Neural progenitor cell (in vitro differentiated cells): ENCODE measurements at regions not wholly inside any gene's neighbourhood (a gene's known extent, or its start where the extent isn't known, plus 50 kb on each side); places are given as distances from the start of the nearest gene placed in this dataset.

ENCODE experiments used
- DNase-seq: peaks from one replicate; pipeline ENCODE4 v3.0.0-alpha.2; 2016; ENCODE audit warnings: low spot score
- H2AFZ ChIP-seq: fragments of 200-600 bp; sonication (generic); replicated peaks from 2 replicates; pipeline ENCODE4 v1.6.1; 2016; ENCODE audit warnings: antibody characterized with exemption
- H3F3A ChIP-seq: fragments of 200-600 bp; sonication (generic); 2 replicates; pipeline ENCODE4 v1.6.1; 2016; ENCODE audit warnings: antibody characterized with exemption, low read depth
- H3K27ac ChIP-seq: fragments of 200-600 bp; sonication (generic); 2 replicates; pipeline ENCODE4 v1.5.1; 2016; ENCODE audit warnings: mild to moderate bottlenecking
- H3K27me3 ChIP-seq: fragments of 200-600 bp; sonication (generic); 2 replicates; pipeline ENCODE4 v1.6.1; 2016; ENCODE audit warnings: mild to moderate bottlenecking, moderate library complexity
- H3K36me3 ChIP-seq: fragments of 200-600 bp; sonication (generic); 2 replicates; pipeline ENCODE4 v1.5.1; 2016
- H3K4me1 ChIP-seq: fragments of 200-600 bp; sonication (generic); 2 replicates; pipeline ENCODE4 v1.6.1; 2016; ENCODE audit warnings: mixed run types
- H3K4me2 ChIP-seq: fragments of 200-600 bp; sonication (generic); 2 replicates; pipeline ENCODE4 v1.6.1; 2016
- H3K4me3 ChIP-seq: fragments of 200-600 bp; sonication (generic); 2 replicates; pipeline ENCODE4 v1.5.1; 2016
- H3K79me2 ChIP-seq: fragments of 200-600 bp; sonication (generic); 2 replicates; pipeline ENCODE4 v1.6.1; 2016; ENCODE audit warnings: low read depth
- H3K9ac ChIP-seq: fragments of 200-600 bp; sonication (generic); 2 replicates; pipeline ENCODE4 v1.6.1; 2016
- H3K9me3 ChIP-seq: fragments of 200-600 bp; sonication (generic); 2 replicates; pipeline ENCODE4 v1.5.1; 2016; ENCODE audit warnings: low read depth
- H4K20me1 ChIP-seq: fragments of 200-600 bp; sonication (generic); 2 replicates; pipeline ENCODE4 v1.6.1; 2016; ENCODE audit warnings: low read depth
- H3K27ac Mint-ChIP-seq: 3 replicates; pipeline ENCODE4 v1.8.0; 2021; ENCODE audit warnings: mixed read lengths
- H3K27me3 Mint-ChIP-seq: 2 replicates; pipeline ENCODE4 v1.8.0; 2022; ENCODE audit warnings: low read depth, mild to moderate bottlenecking, inconsistent platforms, moderate library complexity, mixed read lengths; ENCODE audit not compliant: insufficient read depth
- H3K36me3 Mint-ChIP-seq: 3 replicates; pipeline ENCODE4 v1.8.0; 2021; ENCODE audit warnings: mixed read lengths
- H3K4me1 Mint-ChIP-seq: 3 replicates; pipeline ENCODE4 v1.8.0; 2021; ENCODE audit warnings: mixed read lengths
- H3K4me3 Mint-ChIP-seq: 3 replicates; pipeline ENCODE4 v1.8.0; 2021; ENCODE audit warnings: mild to moderate bottlenecking, moderate library complexity, mixed read lengths
- H3K9me3 Mint-ChIP-seq: 3 replicates; pipeline ENCODE4 v1.8.0; 2020; ENCODE audit warnings: mixed read lengths
- EZH2 ChIP-seq: fragments of 200-600 bp; sonication (generic); IDR thresholded peaks from 2 replicates; pipeline ENCODE4 v1.6.1; 2017; ENCODE audit warnings: antibody characterized with exemption, mild to moderate bottlenecking, moderate library complexity
- EZH2phosphoT487 ChIP-seq: fragments of 200-600 bp; sonication (generic); IDR thresholded peaks from 2 replicates; pipeline ENCODE4 v1.6.1; 2017; ENCODE audit warnings: antibody characterized with exemption
- TF ChIP-seq, protein P1 (sequence below): fragments of 200-600 bp; sonication (generic); IDR thresholded peaks from 2 replicates; pipeline ENCODE4 v1.5.1; 2017; ENCODE audit warnings: antibody characterized with exemption, mild to moderate bottlenecking

DNA sequence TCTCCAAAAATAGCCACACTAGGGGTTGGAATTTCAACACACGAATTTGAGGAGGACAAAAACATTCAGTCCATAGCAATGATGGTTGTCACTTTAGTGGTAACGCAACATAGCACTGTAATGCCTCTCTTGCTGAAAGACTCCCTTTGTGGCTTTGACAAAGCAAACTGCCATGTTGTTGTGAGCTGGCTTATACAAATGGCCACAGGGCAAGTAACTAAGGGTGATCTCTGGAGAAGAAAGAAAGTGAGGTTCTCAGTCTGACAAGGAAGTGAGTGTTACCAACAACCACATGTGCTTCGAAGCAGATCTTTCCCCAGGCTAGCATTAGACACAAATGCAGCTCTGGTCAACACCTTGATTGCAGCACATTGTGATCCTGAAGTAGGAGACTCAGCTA is 79.1 kb upstream of the PCDH17 start:
- Histone ChIP-seq H3F3A (no peaks in the 10 kb centered on the region), H3K36me3 (no peaks in the 10 kb centered on the region), H3K9ac (no peak overlapping the region), H3K4me1 (no peaks in the 10 kb centered on the region), H3K79me2 (no peaks in the 10 kb centered on the region), H3K27me3 (no peaks in the 10 kb centered on the region), H4K20me1 (no peaks in the 10 kb centered on the region), H3K4me3 (no peak overlapping the region), H3K9me3 (no peaks in the 10 kb centered on the region), H3K4me2 (no peak overlapping the region), H3K27ac (no peak overlapping the region), H2AFZ (peak overlapping the region; percentile 68)
- Mint-ChIP-seq H3K4me1 (no peaks in the 10 kb centered on the region), H3K9me3 (no peaks in the 10 kb centered on the region), H3K4me3 (no peak overlapping the region), H3K27me3 (peaks cover 2% of the 10 kb centered on the region), H3K36me3 (no peaks in the 10 kb centered on the region), H3K27ac (no peak overlapping the region)
- no peak for DNase-seq
- TF ChIP-seq EZH2 (no peak), EZH2phosphoT487 (no peak)
- TF ChIP-seq, protein P1, sequence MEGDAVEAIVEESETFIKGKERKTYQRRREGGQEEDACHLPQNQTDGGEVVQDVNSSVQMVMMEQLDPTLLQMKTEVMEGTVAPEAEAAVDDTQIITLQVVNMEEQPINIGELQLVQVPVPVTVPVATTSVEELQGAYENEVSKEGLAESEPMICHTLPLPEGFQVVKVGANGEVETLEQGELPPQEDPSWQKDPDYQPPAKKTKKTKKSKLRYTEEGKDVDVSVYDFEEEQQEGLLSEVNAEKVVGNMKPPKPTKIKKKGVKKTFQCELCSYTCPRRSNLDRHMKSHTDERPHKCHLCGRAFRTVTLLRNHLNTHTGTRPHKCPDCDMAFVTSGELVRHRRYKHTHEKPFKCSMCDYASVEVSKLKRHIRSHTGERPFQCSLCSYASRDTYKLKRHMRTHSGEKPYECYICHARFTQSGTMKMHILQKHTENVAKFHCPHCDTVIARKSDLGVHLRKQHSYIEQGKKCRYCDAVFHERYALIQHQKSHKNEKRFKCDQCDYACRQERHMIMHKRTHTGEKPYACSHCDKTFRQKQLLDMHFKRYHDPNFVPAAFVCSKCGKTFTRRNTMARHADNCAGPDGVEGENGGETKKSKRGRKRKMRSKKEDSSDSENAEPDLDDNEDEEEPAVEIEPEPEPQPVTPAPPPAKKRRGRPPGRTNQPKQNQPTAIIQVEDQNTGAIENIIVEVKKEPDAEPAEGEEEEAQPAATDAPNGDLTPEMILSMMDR: no peak

DNA sequence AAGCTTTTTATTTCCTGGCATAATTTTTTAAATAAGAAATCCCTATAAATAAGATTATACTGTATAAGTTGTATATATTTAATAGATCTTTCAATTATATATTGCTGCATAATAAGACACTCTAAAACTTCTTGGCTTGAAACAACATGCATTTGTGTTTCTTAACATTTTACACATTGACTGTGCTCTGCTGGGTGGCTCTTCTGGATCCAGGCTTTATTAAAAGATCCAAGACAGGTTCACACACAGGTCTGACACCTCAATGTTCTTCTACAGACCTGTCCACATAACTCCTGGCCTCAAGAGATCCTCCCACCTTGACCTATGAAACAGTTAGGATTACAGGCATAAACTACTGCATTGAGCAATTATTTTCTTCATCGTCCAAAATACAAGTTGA is 77.6 kb upstream of the PCDH17 start:
- H3K27ac Mint-ChIP-seq: no peak overlapping the region
- no peaks in the 10 kb centered on the region for H3K9me3 Mint-ChIP-seq
- no peaks in the 10 kb centered on the region for H3K4me1 ChIP-seq
- H3F3A ChIP-seq: no peaks in the 10 kb centered on the region
- H3K36me3 ChIP-seq: no peaks in the 10 kb centered on the region
- no peak overlapping the region for H2AFZ ChIP-seq
- H3K4me2 ChIP-seq: no peak overlapping the region
- H3K27ac ChIP-seq: no peak overlapping the region
- H3K27me3 ChIP-seq: no peaks in the 10 kb centered on the region
- H3K27me3 Mint-ChIP-seq: peaks cover 2% of the 10 kb centered on the region
- no peak for TF ChIP-seq EZH2phosphoT487
- no peaks in the 10 kb centered on the region for H3K9me3 ChIP-seq
- H3K4me3 ChIP-seq: no peak overlapping the region
- no peaks in the 10 kb centered on the region for H3K36me3 Mint-ChIP-seq
- no peak overlapping the region for H3K9ac ChIP-seq
- H4K20me1 ChIP-seq: no peaks in the 10 kb centered on the region
- H3K79me2 ChIP-seq: no peaks in the 10 kb centered on the region
- no peak overlapping the region for H3K4me3 Mint-ChIP-seq
- no peak for DNase-seq
- H3K4me1 Mint-ChIP-seq: no peaks in the 10 kb centered on the region

DNA sequence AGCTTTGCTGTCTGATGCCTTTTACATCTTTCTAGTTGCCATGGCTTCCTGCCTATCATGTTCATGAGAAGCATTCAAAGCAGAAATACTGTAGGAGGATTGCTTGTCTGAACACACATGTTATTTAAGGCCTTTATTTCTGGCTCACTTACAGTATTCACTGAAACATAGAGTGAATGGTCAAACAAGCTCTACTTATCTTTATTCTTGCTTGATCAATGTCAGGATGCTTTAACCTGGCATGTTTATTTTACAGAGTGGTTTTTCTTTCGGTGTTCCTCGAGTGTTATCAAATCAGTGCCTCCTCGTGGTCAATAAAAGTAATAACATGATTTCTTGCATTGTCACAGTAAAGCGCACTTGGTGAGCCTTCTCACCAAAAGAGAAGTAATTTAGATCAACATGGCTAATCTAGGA is 73.5 kb upstream of the PCDH17 start:
- H3K27ac ChIP-seq: no peak overlapping the region
- H3K4me2 ChIP-seq: no peak overlapping the region
- H2AFZ ChIP-seq: no peak overlapping the region
- no peaks in the 10 kb centered on the region for H4K20me1 ChIP-seq
- Mint-ChIP-seq H3K36me3 (no peaks in the 10 kb centered on the region), H3K27me3 (no peaks in the 10 kb centered on the region), H3K9me3 (no peaks in the 10 kb centered on the region), H3K27ac (no peak overlapping the region), H3K4me1 (no peaks in the 10 kb centered on the region), H3K4me3 (no peak overlapping the region)
- H3K79me2 ChIP-seq: no peaks in the 10 kb centered on the region
- no peaks in the 10 kb centered on the region for H3F3A ChIP-seq
- DNase-seq: peak; percentile 67
- H3K4me3 ChIP-seq: no peak overlapping the region
- no peaks in the 10 kb centered on the region for H3K4me1 ChIP-seq
- no peaks in the 10 kb centered on the region for H3K36me3 ChIP-seq
- H3K27me3 ChIP-seq: no peaks in the 10 kb centered on the region
- TF ChIP-seq, protein P1: peak; percentile 64
- no peak for TF ChIP-seq EZH2phosphoT487
- no peak overlapping the region for H3K9ac ChIP-seq
- H3K9me3 ChIP-seq: no peaks in the 10 kb centered on the region

DNA sequence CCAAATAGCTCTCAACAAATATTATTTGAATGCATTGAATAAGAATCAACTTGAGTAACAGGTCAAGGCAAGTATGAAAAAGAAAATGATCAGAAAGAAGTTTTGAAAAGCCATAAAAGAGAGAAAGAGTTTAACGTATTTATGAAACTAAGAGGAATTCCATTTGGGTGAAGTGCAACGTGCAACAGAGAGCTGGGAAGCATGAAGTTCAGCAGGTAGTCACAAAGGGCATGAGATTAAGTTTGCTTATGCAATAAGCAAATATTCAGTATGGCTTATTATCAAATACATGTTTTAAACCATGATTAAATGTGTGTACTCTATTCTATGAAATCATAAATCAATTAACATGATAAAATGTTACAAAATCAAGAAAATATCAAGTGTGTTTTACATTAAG is 62.7 kb upstream of the PCDH17 start:
- Histone ChIP-seq H4K20me1 (no peaks in the 10 kb centered on the region), H3K79me2 (no peaks in the 10 kb centered on the region), H2AFZ (no peak overlapping the region), H3F3A (no peaks in the 10 kb centered on the region), H3K36me3 (no peaks in the 10 kb centered on the region), H3K9me3 (no peaks in the 10 kb centered on the region), H3K27me3 (no peaks in the 10 kb centered on the region), H3K9ac (no peak overlapping the region), H3K27ac (no peak overlapping the region), H3K4me1 (no peaks in the 10 kb centered on the region), H3K4me2 (no peak overlapping the region), H3K4me3 (no peak overlapping the region)
- no peak overlapping the region for H3K27ac Mint-ChIP-seq
- peaks cover 3% of the 10 kb centered on the region for H3K9me3 Mint-ChIP-seq
- no peaks in the 10 kb centered on the region for H3K36me3 Mint-ChIP-seq
- H3K4me1 Mint-ChIP-seq: no peaks in the 10 kb centered on the region
- no peak overlapping the region for H3K4me3 Mint-ChIP-seq
- no peak for DNase-seq
- no peaks in the 10 kb centered on the region for H3K27me3 Mint-ChIP-seq
- TF ChIP-seq, protein P1: no peak
- TF ChIP-seq EZH2phosphoT487: no peak
